ENCODE measurements at regions not wholly inside any gene's neighbourhood (a gene's known extent, or its start where the extent isn't known, plus 50 kb on each side); places are given as distances from the start of the nearest gene placed in this dataset.

DNA sequence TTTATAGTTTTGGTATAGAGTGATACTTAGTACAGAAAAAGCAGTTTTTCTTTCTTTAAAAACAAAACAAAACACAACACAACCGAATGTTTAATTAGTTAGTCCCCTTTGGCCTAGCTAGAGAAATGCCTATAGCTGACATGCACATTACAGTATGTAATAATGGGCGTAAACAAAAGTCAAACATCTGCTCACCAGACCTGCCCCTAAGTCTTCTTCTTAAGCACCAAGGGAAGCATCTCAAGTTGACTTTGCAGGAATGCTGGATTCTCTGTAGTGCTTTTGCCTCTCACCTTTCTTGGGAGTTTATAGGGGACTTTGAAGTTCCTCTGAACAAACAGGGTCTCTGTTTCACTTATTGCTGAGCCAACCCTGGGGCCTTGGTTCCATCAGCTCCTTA lies 143.7 kb downstream of the TM2D1 start:
- Histone ChIP-seq H3K4me2 (ENCODE audit: insufficient read depth, low read length) (no peak overlapping the region), H3K4me1 (ENCODE audit: insufficient read depth, low read length) (no peaks in the 10 kb centered on the region)
- TF ChIP-seq, protein P1, sequence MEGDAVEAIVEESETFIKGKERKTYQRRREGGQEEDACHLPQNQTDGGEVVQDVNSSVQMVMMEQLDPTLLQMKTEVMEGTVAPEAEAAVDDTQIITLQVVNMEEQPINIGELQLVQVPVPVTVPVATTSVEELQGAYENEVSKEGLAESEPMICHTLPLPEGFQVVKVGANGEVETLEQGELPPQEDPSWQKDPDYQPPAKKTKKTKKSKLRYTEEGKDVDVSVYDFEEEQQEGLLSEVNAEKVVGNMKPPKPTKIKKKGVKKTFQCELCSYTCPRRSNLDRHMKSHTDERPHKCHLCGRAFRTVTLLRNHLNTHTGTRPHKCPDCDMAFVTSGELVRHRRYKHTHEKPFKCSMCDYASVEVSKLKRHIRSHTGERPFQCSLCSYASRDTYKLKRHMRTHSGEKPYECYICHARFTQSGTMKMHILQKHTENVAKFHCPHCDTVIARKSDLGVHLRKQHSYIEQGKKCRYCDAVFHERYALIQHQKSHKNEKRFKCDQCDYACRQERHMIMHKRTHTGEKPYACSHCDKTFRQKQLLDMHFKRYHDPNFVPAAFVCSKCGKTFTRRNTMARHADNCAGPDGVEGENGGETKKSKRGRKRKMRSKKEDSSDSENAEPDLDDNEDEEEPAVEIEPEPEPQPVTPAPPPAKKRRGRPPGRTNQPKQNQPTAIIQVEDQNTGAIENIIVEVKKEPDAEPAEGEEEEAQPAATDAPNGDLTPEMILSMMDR (IDR thresholded peaks at IDR 0.05; ENCODE audit: borderline replicate concordance, extremely low read depth, low read length, poor library complexity, severe bottlenecking): no peak
- no peak for TF ChIP-seq EZH2 (IDR thresholded peaks at IDR 0.05; ENCODE audit: borderline replicate concordance, low read depth, low read length, severe bottlenecking)

DNA sequence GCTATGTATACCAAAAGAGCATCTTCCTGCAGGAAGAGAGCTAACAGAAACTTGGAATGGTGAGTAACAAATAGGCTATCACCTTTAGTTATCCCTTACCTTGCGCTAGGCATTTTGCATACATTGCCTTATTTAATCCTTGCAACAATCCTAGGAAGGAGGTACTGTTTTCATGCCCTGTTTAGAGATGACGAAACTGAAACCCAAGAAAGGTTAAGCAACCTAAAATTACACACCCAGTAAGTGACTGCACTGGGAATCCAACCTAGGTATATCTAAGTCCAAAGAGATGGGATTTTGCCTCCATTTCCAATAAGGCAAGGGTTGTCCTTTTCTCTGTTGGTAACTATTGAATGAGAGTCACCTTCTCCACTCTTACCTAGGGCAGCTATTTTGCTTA lies 144.5 kb downstream of the TM2D1 start:
- Histone ChIP-seq H3K9me3 (ENCODE audit: insufficient read depth, low read length, severe bottlenecking) (no peaks in the 10 kb centered on the region), H3K36me3 (ENCODE audit: insufficient read depth, low read length) (no peaks in the 10 kb centered on the region), H3K4me2 (ENCODE audit: insufficient read depth, low read length) (no peak overlapping the region), H3K9ac (ENCODE audit: low read depth, low read length) (no peak overlapping the region), H4K20me1 (ENCODE audit: insufficient read depth, low read length) (no peaks in the 10 kb centered on the region), H3K4me1 (ENCODE audit: insufficient read depth, low read length) (no peaks in the 10 kb centered on the region), H3K79me2 (ENCODE audit: insufficient read depth, low read length) (no peaks in the 10 kb centered on the region), H3K4me3 (ENCODE audit: low read depth in 1 of 2, low read length in 2 of 2) (no peak overlapping the region), H2AFZ (ENCODE audit: low read depth, low read length) (no peak overlapping the region), H3K27ac (ENCODE audit: low read length) (no peak overlapping the region), H3K27me3 (ENCODE audit: insufficient read depth, low read length, poor library complexity) (no peaks in the 10 kb centered on the region)
- TF ChIP-seq, protein P1 (IDR thresholded peaks at IDR 0.05; ENCODE audit: borderline replicate concordance, extremely low read depth, low read length, poor library complexity, severe bottlenecking): no peak
- TF ChIP-seq EZH2 (IDR thresholded peaks at IDR 0.05; ENCODE audit: borderline replicate concordance, low read depth, low read length, severe bottlenecking): no peak
- ATAC-seq (ENCODE audit: insufficient read depth, low read depth) (no peak), DNase-seq (no peak)

More for the DNA sequence above, 143.7 kb downstream of the TM2D1 start:
- no peak overlapping the region for H3K4me3 ChIP-seq (ENCODE audit: low read depth in 1 of 2, low read length in 2 of 2)
- no peak overlapping the region for H3K27ac ChIP-seq (ENCODE audit: low read length)
- no peaks in the 10 kb centered on the region for H3K79me2 ChIP-seq (ENCODE audit: insufficient read depth, low read length)
- H3K9ac ChIP-seq (ENCODE audit: low read depth, low read length): no peak overlapping the region
- ATAC-seq (ENCODE audit: insufficient read depth, low read depth) (no peak), DNase-seq (no peak)
- H3K9me3 ChIP-seq (ENCODE audit: insufficient read depth, low read length, severe bottlenecking): no peaks in the 10 kb centered on the region
- H3K27me3 ChIP-seq (ENCODE audit: insufficient read depth, low read length, poor library complexity): no peaks in the 10 kb centered on the region
- no peak overlapping the region for H2AFZ ChIP-seq (ENCODE audit: low read depth, low read length)
- no peaks in the 10 kb centered on the region for H3K36me3 ChIP-seq (ENCODE audit: insufficient read depth, low read length)
- H4K20me1 ChIP-seq (ENCODE audit: insufficient read depth, low read length): no peaks in the 10 kb centered on the region

DNA sequence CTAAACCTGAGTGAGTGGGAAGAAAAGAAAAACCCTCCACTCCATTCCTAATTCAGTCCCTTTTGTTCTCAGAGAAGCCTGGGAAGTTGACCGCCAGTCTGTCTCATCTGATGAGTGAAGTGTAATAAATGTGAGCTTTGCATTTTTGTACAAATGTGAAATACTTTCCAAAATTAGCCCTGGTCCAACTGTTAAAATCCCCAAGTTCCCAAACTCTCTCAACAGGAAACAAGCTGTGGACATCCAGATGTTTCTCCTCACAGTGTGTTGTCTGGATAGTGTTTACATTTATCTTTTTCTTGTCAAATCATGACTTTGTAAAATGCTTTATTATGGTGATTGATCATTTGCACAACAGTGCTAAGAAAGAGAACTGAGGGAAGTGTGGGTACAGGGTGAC lies 145.1 kb downstream of the TM2D1 start:
- ATAC-seq (ENCODE audit: insufficient read depth, low read depth) (no peak), DNase-seq (no peak)
- Histone ChIP-seq H3K4me1 (ENCODE audit: insufficient read depth, low read length) (no peaks in the 10 kb centered on the region), H3K4me2 (ENCODE audit: insufficient read depth, low read length) (no peak overlapping the region), H3K4me3 (ENCODE audit: low read depth in 1 of 2, low read length in 2 of 2) (no peak overlapping the region), H2AFZ (ENCODE audit: low read depth, low read length) (no peak overlapping the region), H3K9me3 (ENCODE audit: insufficient read depth, low read length, severe bottlenecking) (no peaks in the 10 kb centered on the region), H4K20me1 (ENCODE audit: insufficient read depth, low read length) (no peaks in the 10 kb centered on the region), H3K36me3 (ENCODE audit: insufficient read depth, low read length) (no peaks in the 10 kb centered on the region), H3K79me2 (ENCODE audit: insufficient read depth, low read length) (no peaks in the 10 kb centered on the region), H3K27ac (ENCODE audit: low read length) (no peak overlapping the region), H3K9ac (ENCODE audit: low read depth, low read length) (no peak overlapping the region), H3K27me3 (ENCODE audit: insufficient read depth, low read length, poor library complexity) (no peaks in the 10 kb centered on the region)
- TF ChIP-seq, protein P1 (IDR thresholded peaks at IDR 0.05; ENCODE audit: borderline replicate concordance, extremely low read depth, low read length, poor library complexity, severe bottlenecking): no peak
- TF ChIP-seq EZH2 (IDR thresholded peaks at IDR 0.05; ENCODE audit: borderline replicate concordance, low read depth, low read length, severe bottlenecking): no peak

DNA sequence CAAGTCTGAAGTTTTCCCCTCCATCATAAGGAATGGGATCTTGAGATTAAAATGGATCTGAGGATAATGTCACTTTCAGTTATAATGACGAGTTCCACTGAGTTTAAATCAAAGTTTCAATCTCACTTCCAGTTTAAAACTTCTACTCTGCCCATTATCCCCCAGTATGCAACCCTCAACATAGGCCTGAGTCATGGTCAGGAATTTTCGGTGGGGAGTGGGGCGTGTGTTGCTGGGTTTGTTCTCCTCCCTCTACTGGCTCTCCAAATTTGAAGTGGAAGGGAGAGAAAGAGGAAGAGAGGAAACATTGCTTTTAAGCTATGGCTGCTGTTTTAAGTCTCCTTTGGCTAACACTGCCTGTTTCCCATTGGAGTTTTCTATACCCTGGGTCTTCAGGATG lies 152.9 kb downstream of the TM2D1 start:
- Histone ChIP-seq H3K27me3 (ENCODE audit: insufficient read depth, low read length, poor library complexity) (no peaks in the 10 kb centered on the region), H3K4me1 (ENCODE audit: insufficient read depth, low read length) (no peaks in the 10 kb centered on the region), H4K20me1 (ENCODE audit: insufficient read depth, low read length) (no peaks in the 10 kb centered on the region), H3K9me3 (ENCODE audit: insufficient read depth, low read length, severe bottlenecking) (no peaks in the 10 kb centered on the region), H3K79me2 (ENCODE audit: insufficient read depth, low read length) (no peaks in the 10 kb centered on the region), H3K4me3 (ENCODE audit: low read depth in 1 of 2, low read length in 2 of 2) (no peak overlapping the region), H3K27ac (ENCODE audit: low read length) (no peak overlapping the region), H3K4me2 (ENCODE audit: insufficient read depth, low read length) (no peak overlapping the region), H2AFZ (ENCODE audit: low read depth, low read length) (no peak overlapping the region), H3K9ac (ENCODE audit: low read depth, low read length) (no peak overlapping the region), H3K36me3 (ENCODE audit: insufficient read depth, low read length) (no peaks in the 10 kb centered on the region)
- no peak for ATAC-seq (ENCODE audit: insufficient read depth, low read depth)
- TF ChIP-seq, protein P1 (IDR thresholded peaks at IDR 0.05; ENCODE audit: borderline replicate concordance, extremely low read depth, low read length, poor library complexity, severe bottlenecking): no peak
- TF ChIP-seq EZH2 (IDR thresholded peaks at IDR 0.05; ENCODE audit: borderline replicate concordance, low read depth, low read length, severe bottlenecking): no peak
- no peak for DNase-seq

Data from DND-41 (cell line).